T-helper 1 cell (primary cell): ENCODE measurements at regions not wholly inside any gene's neighbourhood (a gene's known extent, or its start where the extent isn't known, plus 50 kb on each side); places are given as distances from the start of the nearest gene placed in this dataset.
"Not testable (repeated sequence)": the region's sequence is repeated elsewhere in the genome, so short reads cannot be mapped to it uniquely, and the experiment has no call there.

Experiments
- DNase-seq, 5 donors: peaks; one replicate each; pipeline ENCODE4 v3.0.0-alpha.2; 2012 to 2020

DNA sequence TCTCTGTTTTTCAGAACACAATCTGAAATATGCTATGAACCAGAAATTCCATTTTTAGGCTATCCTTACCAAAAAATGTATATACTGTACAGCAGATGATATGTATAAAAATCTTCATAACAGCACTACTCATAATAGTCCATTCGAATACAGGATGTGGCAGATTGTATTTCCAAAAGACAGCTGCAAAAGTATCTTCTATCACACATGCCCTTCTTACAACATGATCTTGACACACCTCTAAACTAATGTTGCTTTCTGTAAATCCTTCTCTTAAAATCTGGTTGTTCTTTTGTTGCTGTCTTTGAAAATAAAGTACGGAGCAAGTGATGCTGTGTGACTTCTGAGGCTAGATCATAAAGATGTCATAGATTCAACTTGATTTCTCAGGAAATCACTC lies 409.9 kb upstream of the LUZP2 start:
- DNase-seq: no peak

DNA sequence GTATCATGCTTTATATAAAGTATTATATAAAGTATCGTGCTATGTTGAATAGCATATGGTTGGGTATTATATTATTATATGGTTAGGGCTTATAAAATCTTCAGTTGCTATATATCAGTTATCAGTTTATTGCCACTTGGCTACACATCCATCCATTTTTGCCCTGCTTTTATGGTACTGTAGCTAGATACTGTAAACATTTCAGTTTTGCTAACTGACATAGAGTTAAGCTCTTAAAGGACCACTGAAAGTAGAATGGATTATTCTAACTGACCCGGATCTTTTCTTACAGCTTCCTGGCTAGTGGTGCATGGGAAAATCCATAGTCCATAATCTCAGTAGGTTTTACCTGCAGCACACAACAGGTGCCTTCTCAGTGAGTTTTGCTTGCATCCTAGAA lies 405.3 kb upstream of the LUZP2 start:
- no peak for DNase-seq

DNA sequence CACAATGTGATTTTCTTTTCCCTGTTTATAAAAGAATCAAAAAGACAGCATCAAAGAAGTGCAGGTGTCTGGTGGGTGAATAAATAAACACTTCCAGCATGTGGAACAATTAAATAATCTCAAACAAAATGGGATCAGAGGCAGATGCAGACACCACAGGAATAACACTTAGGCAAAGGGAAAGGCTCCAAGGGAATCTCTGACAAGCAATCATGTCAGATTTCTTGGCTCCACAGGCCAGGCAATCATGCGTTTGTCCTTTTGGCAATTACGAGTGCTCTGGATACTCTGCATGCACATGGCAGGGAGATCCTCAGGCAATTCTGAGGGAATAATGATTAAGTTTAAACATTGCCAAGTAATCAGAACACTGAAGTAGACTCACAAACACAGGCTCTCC lies 403.5 kb upstream of the LUZP2 start:
- no peak for DNase-seq

DNA sequence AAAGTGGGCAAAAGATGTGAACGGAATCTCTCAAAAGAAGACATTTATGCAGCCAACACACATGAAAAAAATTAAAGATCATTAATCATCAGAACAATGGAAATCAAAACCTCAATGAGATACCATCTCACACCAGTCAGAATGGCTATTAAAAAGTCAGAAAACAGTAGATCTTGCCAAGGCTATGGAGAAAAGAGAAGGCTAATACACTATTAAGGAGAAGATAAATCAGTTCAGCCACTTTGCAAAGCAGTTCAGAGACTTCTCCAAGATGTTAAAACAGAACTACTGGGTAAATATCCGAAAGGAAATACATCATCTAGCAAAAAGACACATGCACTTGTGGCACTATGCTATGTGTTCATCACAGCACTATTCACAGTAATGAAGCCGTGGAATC lies 388.2 kb upstream of the LUZP2 start:
- DNase-seq: no peak

DNA sequence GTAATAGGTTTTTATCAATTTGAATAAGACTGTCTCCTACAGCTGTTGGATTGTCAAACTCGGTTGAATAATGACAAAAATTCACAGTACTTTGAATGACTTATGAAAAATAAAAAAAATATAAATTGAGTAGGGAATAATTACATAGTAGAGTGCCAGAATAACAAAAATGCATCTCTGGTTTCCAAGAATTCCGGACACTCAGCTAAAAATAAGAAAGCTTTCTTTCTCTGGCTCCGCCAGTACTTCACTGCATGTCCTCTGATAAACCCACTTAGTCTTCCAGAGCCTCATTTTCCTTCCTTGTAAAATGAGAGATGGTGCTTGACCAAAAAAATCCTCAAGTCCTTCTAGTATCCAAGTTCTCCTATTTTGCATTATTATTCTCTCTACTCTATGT lies 374.6 kb upstream of the LUZP2 start:
- DNase-seq: no peak

DNA sequence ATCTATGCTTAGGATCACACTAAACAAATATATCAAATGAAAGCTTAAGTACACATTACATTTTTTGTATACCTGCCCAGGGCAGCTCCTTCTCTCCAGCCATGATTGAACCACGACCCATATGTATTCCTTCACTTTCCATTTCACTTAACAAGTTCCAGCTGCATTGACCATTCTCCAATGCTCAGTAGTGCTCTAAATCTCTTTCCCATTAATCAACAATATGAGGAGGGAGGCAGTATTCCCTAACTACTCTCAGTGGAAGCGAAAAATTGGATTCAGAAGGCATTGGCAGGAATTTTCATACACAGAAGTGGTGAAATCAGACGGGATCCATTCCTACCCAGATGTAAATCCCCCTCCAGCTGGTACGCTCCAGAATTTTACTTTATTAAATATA lies 372.0 kb upstream of the LUZP2 start:
- DNase-seq: no peak

DNA sequence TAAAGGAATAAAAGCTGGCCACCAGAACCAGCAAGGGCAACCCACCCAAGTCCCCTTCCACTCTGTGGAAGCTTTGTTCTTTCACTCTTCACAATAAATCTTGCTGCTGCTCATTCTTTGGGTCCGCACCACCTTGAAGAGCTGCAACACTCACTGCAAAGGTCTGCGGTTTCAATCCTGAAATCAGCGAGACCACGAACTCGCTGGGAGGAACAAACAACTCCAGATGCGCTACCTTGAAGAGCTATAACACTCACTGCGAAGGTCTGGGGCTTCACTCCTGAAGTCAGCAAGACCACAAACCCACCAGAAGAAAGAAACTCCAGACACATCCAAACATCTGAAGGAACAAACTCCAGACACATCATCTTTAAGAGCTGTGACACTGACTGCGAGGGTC lies 365.2 kb upstream of the LUZP2 start:
- no peak for DNase-seq

DNA sequence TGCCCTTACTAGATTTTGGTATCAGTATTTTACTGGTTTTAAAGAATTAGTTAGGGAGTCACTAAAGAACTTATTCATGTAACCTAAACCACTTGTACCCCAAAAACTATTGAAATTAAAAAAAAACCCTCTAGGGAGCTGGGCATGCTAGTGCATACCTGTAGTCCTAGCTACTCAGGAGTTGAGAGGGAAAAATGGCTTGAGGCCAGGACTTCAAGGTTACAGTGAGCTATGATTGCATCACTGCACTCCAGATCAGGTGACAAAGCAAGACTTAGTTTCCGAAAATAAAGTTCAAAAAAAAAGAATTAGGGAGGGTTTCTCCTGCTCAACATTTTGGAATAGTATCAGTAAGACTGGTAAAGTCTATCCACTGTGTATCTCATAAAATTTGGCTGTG lies 364.4 kb upstream of the LUZP2 start:
- no peak for DNase-seq

DNA sequence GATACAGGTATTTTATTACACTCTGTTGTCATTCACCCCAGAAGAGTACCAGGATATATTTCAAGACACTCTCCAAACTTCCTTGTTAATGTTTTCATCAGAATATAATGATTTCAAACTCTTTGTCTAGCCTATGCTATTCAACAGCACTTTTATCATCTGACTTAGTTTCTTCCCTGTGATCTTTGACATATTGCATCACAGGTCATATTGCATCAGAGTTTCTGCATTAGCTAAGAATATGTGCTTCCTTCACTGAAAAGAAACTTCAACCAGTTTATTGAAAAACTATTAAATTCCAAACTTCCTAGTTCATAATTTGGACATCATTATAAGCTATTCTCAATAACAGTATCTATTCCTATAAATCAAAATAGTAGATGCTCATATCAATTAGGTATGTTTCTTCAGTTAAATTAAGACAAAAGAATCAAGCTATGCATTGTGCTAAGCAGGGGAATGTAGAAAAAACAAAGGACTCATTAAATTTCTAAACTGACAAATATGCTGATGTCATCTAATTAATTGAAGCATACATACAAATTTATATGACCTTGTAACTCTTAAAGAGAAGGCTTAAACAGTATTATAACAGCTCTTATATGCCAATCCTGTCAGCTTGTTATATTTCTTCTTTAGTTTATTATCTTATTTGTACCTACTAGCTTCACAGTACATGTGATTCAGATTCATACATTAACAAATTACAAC lies 361.8 kb upstream of the LUZP2 start:
- DNase-seq: no peak

DNA sequence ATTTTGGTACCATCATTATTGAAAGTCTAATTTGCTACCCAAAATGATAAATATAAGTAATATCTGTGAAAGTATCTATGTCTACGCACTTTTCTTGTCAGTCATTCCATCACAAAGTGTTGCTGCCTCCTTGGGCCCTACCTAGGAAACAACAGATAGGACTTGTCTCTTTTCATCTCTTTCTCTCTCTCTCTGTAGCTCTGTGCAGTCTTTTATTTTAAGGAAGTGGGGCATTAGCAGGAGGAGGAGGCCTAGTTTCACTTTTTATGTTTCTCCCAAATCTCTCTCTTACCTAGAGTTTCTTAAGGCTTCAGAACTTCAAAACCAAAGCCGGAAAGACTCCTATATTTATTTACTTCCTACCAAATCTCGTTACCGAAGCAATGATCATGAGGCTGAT lies 354.8 kb upstream of the LUZP2 start:
- DNase-seq: no peak

DNA sequence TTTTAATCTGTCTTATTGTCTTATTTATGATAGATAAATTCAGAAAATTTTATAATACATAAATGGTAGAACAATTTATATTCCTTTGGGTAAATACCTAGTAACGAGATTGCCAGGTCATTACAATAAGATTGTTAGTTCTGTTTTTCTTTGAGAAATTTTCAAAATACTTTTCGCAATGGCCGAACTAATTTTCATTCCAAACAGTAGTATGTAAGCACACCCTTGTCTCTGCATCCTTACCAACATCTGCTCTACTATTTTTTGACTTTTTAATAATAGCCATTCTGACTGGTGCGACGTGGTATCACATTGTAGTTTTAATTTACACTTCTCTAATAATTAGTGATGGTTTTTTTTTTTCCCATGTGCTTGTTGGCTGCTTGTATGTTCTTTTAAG lies 351.4 kb upstream of the LUZP2 start:
- no peak for DNase-seq

DNA sequence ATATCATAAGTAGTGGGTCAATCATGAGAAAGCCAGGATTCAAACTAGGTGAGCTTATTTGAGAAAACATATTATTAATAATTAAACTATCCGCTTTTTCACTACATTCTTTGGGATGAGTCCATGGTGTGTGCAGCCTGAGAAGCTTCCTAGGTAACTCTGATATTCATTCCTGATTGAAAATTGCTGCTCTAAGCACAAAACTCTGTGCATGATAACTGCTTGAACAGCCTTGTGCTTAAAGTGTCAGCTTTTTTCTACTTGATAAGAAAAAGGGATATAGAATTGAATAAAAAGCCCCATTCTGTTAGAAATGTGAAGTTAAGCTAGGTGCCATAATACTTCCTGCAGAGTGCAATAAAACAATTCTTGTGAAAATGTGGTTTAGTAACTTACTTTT lies 343.5 kb upstream of the LUZP2 start:
- no peak for DNase-seq

DNA sequence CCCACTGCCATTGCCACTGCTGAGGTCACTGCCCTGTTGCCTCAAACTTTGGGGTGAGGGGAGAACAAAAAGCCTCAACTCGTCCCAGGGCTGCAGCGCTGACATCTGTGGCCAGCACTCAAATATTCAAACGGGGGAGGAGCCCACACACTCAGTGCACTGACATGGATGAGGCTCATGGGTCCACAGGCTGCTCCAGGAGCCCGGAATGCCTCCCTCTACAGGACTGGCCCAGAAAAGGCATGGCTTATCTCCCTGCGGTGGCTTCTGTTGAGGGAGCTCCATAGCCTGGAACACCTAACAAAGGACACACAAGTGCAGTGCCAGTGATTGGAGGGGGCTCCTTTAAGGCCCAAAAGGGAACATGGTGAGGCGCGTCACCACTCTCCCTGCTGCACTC lies 341.1 kb upstream of the LUZP2 start:
- no peak for DNase-seq

DNA sequence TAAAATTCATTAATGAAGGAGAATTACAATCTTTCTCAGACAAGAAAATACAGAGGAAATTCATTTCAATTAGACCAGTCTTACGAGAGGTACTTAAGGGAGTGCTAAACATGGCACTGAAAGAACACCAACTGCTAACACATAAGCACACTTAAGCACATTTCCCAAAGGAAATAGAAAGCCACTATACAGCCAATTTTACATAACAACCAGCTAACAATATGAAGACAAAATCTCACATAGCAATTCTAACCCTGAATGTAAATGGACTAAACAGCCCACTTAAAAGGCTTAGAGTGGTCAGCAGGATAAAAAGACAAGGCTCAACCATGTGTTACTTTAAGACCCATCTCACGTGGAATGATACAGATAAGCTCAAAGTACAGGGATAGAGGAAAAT lies 339.5 kb upstream of the LUZP2 start:
- DNase-seq: no peak

DNA sequence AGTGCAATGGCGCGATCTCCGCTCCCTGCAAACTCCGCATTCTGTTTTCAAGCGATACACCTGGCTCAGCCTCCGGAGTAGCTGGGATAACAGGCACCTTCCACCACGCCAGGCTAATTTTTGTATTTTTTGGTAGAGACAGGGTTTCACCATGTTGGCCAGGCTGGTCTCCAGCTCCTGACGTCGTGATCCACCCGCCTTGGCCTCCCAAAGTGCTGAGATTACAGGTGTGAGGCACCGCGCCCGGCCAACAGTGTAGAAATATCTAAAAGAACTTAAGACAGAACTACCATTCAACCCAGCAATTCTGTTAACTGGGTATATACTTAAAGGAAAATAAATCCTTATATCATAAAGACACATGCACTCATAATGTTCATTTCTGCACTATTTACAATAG lies 335.3 kb upstream of the LUZP2 start:
- DNase-seq: no peak

DNA sequence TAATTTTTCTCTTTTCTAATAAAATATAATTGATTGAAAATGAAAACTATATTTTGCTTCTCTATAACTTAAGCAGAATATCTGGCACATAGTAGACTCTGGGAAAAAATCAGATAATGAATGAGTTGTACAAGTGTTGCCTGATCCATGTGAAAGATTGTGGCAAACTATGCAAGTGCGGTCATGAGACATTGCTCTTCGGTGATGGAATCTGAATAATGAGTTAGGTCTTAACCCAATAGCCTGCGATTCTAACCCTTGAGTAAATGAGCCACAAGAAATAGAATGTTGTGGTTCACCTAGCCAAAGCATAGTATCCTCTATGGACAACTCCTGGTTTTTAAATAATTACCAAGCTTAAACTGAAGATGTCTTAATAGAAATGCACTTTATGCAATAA lies 333.7 kb upstream of the LUZP2 start:
- DNase-seq: no peak

DNA sequence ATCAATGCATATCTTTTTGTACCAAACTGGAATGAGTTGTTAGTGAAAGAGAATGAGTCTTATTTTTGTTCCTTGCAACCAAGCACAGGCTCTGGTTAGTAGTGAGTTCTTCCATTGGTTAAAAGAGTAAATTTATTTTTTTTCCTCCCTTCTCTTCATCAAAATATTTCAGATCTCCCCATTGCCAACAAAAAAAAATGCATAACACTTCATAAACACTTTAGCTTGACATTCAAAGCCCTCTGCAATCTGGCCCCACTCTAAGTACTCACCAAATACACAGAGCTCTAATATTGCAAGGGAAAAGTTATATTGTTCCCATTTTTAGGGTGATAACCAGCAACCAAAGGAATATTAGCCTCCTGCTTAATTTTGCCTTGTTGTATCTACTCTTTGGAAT lies 333.0 kb upstream of the LUZP2 start:
- no peak for DNase-seq

DNA sequence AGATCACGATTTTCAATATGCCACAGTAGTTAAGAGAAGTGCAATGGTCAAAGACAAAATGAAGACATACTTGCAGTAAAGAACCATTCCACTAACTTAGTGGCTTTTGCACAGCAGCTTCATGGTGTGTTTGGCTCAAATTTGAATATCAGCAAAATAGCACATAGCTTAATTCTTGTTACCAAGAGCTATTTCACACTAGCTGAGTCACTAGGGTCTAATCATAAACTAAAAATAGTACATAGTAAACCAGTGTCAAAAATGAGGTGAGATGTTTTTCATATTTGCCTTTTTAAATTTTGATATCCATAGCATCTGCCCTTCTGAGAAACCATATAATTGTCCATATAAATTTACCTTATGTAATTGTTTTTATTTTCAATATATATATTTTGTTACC lies 325.0 kb upstream of the LUZP2 start:
- no peak for DNase-seq

DNA sequence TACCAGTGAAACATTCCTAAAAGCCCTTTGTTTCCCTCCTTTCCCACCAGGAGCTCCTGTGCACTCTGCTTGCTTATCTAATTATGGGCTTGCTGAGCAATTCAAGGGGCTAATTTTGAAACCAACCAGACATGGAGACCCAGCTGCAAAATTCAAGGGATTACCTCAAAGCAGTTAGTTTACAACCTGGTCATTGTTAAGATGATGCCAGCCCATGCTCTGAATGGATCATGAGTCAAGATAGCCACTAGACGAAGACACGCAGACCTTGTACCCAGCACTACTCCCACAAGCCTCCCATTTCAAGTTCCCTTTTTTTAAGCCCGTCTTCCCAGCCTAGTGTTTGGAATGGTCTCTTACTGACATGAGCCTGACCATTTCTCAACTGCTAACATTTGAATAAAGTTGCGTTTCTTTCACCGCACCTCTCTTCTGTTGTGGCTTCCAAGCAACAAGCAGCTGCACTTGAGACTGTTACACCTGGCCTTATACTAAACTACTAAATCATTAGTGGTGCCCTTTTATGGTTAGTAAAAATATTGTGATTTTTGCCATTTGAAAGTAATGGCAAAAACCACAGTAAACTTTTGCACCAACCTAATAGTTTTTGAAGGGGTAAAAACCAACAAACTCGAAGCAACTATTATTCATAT lies 315.3 kb upstream of the LUZP2 start:
- no peak for DNase-seq

DNA sequence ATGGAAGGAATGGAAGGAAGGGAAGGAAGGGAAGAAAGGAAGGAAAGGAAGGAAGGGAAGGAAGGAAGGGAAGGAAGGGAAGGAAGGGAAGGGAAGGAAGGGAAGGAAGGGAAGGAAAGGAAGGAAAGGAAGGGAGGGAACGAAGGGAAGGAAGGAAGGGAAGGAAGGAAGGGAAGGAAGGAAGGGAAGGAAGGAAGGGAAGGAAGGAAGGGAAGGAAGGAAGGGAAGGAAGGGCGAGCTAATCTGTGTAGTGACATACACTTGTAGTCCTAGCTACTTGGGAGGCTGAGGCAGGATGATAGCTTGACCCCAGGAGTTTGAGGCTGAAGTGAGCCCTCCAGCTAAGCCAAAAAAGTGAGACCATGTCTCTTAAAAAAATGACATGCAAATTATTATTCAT lies 311.3 kb upstream of the LUZP2 start:
- DNase-seq: not testable (repeated sequence)

DNA sequence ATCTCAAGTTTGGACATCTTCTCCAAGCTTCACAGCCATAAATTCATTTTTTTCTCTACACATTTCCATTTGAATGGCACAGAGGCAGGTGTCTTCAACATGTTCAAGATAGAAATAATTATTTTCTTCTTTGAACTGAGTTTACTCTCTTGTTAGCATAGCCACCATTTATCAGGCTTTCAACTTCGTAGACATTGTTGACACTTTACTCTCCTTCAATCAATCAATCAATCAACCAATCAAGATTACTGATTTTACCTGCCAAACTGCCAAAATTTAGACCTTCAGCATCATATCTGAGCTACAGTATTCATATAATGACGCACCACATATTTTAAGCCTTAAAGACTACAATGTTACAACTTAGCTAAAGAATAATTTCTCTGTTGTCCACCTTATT lies 300.1 kb upstream of the LUZP2 start:
- DNase-seq: no peak

DNA sequence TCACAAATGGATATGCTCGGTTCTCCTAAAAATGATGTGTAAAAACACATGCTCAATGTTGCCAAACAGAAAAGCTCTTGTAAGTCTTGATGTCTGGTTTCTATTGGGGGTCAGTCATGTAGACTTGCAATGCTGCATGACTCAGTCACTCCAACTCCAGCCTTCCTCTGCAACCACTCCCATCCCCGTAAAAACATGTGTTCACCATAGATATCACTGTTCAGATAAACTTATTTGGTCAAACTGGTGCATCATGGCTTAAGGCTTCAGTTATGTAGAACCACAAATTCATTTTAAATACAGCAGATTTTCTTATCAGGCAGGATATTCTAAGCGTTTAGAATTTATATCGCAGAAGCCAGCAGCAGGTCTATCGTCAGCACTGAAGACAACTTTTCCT lies 298.4 kb upstream of the LUZP2 start:
- no peak for DNase-seq

DNA sequence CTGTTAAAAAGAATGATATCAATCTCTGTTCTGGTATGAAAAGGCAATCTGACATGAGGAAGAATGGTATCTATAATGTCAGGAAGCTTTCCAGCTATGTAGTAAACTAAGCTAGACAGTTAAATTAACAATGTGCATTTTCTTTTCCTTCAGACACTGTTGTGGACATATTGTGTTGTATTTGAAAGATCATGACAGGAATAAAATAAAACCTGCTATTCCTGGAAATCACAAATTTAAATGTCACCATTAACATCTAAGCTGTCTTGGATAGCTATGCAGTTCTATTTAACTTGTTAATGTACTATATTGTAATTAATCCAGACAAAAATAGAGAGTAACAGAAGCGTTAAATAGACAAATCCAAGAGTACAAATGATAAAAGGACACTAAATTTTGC lies 297.4 kb upstream of the LUZP2 start:
- DNase-seq: no peak

DNA sequence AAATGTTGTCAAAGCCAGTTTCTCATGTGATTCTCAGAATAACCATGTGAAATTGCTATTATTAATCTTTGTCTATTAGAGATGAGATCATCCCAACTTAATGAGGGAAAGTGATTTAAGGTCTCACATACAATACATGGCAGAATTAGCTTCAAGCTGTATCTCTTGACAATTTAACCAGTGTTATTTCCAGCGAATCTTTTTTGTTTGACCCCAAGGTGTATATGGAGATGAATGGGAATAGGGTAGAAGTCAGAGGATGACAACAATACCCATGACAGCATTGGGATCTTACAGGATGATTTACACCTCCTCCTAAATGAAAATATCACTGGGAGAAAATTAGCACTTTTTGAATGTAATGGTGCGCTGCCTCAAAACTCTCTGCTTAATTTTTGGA lies 290.8 kb upstream of the LUZP2 start:
- DNase-seq: no peak

DNA sequence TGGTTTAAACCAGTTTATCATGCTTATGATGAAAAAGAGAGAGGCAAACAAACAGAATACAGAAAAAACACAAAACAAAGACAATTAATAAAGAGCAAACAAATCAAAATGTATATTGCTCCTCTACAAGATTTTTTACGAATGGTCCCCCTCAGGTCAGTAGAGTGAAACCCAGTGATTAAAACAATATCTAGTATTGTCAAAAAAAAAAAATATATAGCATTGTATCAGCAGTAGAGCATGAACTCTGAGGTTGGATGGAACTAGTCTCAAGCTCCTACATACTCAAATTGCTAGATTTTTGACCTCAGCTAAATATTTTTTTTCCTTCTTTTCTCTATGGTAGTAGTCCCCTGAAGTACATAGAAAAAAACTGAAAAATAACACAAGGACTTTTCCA lies 290.3 kb upstream of the LUZP2 start:
- no peak for DNase-seq
